Embryonic facial prominence (tissue), 1 donor: ENCODE measurements at regions not wholly inside any gene's neighbourhood (a gene's known extent, or its start where the extent isn't known, plus 50 kb on each side); places are given as distances from the start of the nearest gene placed in this dataset.

Source experiments
- DNase-seq: peaks from one replicate; pipeline ENCODE4 v3.0.0-alpha.2; 2016; ENCODE audit errors: extremely low spot score

DNA sequence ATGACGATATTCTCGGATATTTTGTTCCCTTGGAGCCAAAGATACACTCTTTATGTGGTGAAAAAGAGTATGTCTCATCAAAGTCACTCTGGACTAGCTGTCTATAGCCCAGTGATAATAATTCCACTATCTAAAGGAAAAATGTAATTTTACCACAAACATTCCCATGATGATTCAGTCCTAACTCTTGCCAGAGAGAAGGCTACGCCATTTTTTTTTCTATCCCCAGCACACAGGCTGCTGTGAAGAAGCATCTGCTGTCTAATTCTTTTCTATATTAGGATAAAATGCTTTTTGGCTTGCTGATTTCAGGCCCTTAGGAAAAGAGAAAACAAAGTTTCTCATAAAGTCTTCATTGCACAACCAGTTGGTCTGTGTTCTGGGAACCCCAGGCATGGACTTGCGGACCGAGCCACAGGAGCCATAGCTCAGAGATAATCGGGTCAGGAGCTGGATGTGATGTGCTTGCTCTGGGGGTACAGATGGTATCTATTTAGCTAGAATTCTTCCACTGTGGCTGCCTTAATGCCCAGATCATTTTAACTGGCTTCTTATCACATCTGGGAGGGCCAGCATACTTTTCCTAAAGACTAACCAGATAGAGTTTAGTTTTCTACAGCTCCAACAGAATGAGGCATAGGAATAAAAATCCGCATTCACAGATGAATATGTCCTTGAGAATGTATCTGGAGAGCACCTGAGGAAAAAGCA lies 683.7 kb upstream of the ID4 start:
- no peak for DNase-seq

DNA sequence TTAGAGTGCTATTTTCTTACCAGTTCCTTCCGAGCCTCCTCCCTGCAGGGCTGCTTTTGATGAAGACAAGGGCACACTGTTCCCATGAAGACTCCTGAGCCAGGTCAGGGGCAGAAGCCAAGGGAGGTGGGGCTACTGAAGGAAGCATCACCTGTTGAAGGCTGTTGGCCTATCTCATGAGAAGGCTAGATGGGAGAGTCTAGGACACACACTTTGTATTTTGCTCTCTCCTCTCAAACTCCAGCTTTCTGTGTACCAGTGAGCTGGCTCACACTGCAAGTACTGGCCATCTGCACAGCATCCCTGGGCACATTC lies 683.2 kb upstream of the ID4 start:
- DNase-seq: no peak

DNA sequence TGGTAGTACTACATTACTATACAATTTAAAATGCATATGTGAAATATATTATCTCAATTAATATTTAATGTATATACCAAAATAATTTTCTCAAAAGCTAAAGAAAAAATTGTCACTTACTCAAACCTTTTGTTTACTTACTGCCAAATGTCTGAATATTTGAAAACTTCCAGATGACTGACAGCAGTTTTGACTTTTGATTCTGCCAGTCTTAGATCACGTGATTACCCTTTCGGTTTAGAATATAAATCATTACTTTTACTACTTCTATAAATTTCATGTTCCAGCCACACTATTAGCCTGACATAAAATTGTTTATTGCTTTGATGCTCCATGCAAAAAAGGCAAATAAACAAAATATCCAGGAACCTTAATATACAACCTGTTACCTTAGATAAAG lies 680.7 kb upstream of the ID4 start:
- no peak for DNase-seq

DNA sequence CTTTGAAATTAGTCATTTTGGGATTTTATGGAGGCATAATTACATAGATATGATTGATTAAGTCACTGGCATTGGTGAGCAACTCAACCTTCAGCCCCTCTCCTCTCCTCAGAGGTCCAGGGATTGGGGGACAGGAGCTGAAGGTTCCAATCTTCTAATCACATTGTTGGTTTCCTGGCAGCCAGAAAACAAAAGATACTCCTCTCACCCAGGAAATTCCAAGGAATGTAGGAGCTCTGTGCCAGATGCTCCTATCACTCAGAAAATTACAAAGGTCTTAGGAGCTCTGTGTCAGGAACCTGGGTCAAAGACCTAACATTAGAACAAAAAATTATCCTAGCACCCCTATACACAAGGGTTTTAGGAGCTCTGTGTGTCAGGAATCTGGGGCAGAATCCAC lies 679.7 kb upstream of the ID4 start:
- DNase-seq: no peak

- no peak for DNase-seq
These were observed 678.6 kb upstream of the ID4 start for GRCh38 chr6:19158586-19158985.

- no peak for DNase-seq
These were observed 678.1 kb upstream of the ID4 start for GRCh38 chr6:19159089-19159488.

- DNase-seq: no peak
These were observed 677.6 kb upstream of the ID4 start for GRCh38 chr6:19159561-19159960.

DNA sequence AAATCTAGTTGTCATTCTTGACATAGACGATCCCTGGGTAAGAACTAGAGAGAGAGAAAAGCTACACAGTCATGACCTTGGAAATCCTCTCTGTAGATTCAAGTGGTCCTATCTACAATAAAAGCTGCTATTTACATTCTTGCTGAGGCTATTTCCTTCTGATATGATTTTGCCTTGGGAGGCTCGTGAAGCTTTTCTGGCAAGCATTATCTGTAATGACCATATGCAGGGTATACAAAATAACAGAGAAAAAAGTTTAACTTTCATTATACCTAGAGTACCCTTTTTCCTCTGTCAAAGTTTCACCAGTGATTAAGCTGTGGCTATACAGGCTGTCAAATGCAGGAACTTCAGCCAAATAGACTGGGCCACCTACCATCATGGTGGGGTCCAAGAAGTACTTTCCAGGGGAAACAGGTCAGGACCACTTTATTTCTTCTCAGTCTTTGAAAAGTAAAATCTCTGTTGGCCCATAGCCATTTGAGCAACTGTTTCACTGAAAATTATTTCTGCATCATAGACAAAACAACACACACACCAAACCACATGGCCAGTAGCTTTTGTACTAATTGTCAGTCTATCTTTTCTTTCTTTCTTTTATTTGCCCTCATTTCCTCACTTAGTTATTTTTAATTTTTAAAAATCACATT lies 677.0 kb upstream of the ID4 start:
- no peak for DNase-seq

- DNase-seq: no peak
These were observed 669.9 kb upstream of the ID4 start for GRCh38 chr6:19167251-19167650.

DNA sequence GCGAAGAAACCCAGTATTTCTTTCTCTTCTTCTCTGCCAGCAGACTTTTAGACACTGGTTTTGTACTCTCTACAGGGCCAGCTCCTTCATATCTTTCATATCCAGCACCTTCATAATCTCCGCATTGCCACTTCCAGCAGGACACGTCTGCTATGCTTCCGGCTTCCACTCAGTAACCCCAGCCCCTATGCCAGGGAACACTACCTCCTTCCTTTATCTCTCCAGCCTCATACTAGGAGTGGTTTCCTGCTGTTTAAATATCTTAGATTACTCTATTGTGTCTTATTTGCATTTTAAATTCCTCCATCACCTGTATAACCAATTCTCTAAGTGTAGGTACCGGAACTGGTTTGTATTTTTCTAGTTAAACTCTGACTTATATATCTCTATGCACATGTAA lies 667.8 kb upstream of the ID4 start:
- DNase-seq: no peak

DNA sequence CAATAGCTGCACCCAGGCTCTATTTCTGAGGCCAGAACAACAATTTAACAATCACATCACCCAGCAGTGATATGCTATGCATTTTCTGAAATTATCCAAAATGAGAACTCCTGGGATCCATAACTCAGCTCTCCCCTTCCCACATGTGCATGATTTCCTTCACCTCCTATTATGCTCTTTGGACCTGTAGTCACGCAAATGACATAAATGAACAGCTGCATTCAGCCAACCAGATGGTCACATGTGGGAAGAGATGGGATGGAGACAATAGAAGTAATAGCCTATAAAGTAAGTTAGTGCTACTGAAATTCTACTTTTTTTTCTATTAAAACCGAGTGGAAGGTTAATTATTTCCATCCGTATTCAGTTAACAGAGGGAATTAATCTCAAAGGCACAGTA lies 662.1 kb upstream of the ID4 start:
- no peak for DNase-seq

DNA sequence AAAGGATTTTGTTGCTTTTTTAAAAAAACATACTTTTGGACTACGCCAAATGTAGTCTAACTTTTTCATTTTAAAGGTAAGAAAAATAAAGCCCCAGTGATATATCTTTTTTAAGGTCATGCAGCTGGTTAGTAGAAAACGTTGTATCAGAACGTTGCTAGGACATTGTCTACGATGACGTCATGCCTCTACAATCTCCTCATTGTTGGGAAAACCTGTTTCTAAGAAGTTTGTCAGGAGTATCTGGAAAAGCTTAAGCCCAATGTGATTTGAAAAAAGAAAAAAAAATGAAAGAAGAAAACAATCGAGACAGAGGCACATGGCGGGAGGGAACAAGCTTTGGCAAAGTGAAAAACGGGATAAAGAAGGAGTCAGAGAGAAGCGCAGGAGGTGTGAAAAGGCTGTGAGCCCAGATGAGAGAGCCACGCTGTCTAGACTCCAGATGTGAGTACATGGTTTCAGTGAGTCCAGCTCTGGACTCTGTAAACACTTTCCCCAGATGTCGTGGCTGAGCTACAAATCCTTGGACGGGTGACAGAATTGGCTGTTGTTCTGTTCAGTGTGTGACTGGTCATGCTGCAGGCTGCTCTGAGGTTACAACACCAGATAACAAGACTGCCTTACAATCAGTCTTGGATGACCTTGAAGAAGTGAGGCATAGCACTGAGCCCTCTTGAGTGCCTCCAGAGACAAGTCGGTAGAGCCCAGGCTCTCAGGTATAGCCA lies 656.7 kb upstream of the ID4 start:
- no peak for DNase-seq

GRCh38 chr6:19181211-19181610 lies 656.0 kb upstream of the ID4 start:
- no peak for DNase-seq

DNA sequence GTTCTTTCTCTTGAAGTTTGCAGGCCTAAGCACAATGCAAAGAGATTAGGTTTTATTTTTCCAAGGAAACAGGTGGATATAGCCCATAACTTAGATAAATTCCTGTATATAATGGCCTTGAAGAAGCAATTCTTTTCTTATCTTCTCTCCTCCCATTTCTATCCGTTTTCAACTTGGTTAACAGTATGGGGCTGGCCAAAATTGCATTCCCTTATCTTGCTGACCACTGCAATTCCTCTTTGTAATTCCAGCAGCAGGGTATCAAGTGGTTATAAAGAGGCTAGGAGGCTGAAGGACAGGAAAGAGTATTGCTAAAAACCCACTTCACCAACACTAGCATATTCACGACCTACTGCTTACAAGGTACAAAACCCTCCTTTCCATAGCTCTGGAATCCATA lies 643.5 kb upstream of the ID4 start:
- DNase-seq: no peak

GRCh38 chr6:19204445-19204844 lies 632.7 kb upstream of the ID4 start:
- DNase-seq: no peak

GRCh38 chr6:19205076-19205475 lies 632.1 kb upstream of the ID4 start:
- no peak for DNase-seq

GRCh38 chr6:19209202-19209601 lies 628.0 kb upstream of the ID4 start:
- DNase-seq: no peak

- no peak for DNase-seq
These were observed 626.1 kb upstream of the ID4 start for GRCh38 chr6:19210849-19211590.

- no peak for DNase-seq
These were observed 622.9 kb upstream of the ID4 start for GRCh38 chr6:19214231-19214630.

- no peak for DNase-seq
These were observed 617.2 kb upstream of the ID4 start for GRCh38 chr6:19219931-19220330.

- DNase-seq: no peak
These were observed 605.1 kb upstream of the ID4 start for GRCh38 chr6:19231878-19232561.

GRCh38 chr6:19245656-19246055 lies 591.5 kb upstream of the ID4 start:
- DNase-seq: no peak
